ENCODE measurements at regions not wholly inside any gene's neighbourhood (a gene's known extent, or its start where the extent isn't known, plus 50 kb on each side); places are given as distances from the start of the nearest gene placed in this dataset.

- no peak for DNase-seq (ENCODE audit: low read depth in 1 of 2, low spot score in 1 of 2)
- Histone ChIP-seq H3K4me3 (replicated peaks; ENCODE audit: insufficient read depth, low read length) (no peak overlapping the region), H3K27me3 (ENCODE audit: insufficient read depth, poor library complexity, severe bottlenecking) (peaks cover 6% of the 10 kb centered on the region), H3K27ac (replicated peaks) (no peak overlapping the region)
- TF ChIP-seq POLR2AphosphoS5 (IDR thresholded peaks at IDR 0.05; ENCODE audit: low read depth) (no peak), CTCF (IDR thresholded peaks at IDR 0.05; ENCODE audit: insufficient read depth, low read length) (no peak), SPI1 (IDR thresholded peaks at IDR 0.05; ENCODE audit: borderline replicate concordance, low read depth) (no peak), REST (IDR thresholded peaks at IDR 0.05; ENCODE audit: insufficient replicate concordance, low read depth) (no peak), GABPA (IDR thresholded peaks at IDR 0.05; ENCODE audit: low read depth) (no peak)
These were observed 77.6 kb downstream of the RIPK4 start for GRCh38 chr21:41689289-41689583.

- Histone ChIP-seq H3K27me3 (ENCODE audit: insufficient read depth, poor library complexity, severe bottlenecking) (peaks cover 6% of the 10 kb centered on the region), H3K27ac (replicated peaks) (no peak overlapping the region), H3K4me3 (replicated peaks; ENCODE audit: insufficient read depth, low read length) (no peak overlapping the region)
- no peak for TF ChIP-seq SPI1 (IDR thresholded peaks at IDR 0.05; ENCODE audit: borderline replicate concordance, low read depth)
- TF ChIP-seq CTCF (IDR thresholded peaks at IDR 0.05; ENCODE audit: insufficient read depth, low read length), result no peak
- TF ChIP-seq POLR2AphosphoS5 (IDR thresholded peaks at IDR 0.05; ENCODE audit: low read depth), result no peak
- no peak for TF ChIP-seq GABPA (IDR thresholded peaks at IDR 0.05; ENCODE audit: low read depth)
- TF ChIP-seq REST (IDR thresholded peaks at IDR 0.05; ENCODE audit: insufficient replicate concordance, low read depth), result no peak
- DNase-seq (ENCODE audit: low read depth in 1 of 2, low spot score in 1 of 2), result no peak
These were observed 79.2 kb downstream of the RIPK4 start for GRCh38 chr21:41687633-41688032.

- peaks cover 6% of the 10 kb centered on the region for H3K27me3 ChIP-seq (ENCODE audit: insufficient read depth, poor library complexity, severe bottlenecking)
- no peak for DNase-seq (ENCODE audit: low read depth in 1 of 2, low spot score in 1 of 2)
- no peak overlapping the region for H3K27ac ChIP-seq (replicated peaks)
- no peak for TF ChIP-seq CTCF (IDR thresholded peaks at IDR 0.05; ENCODE audit: insufficient read depth, low read length)
- no peak for TF ChIP-seq SPI1 (IDR thresholded peaks at IDR 0.05; ENCODE audit: borderline replicate concordance, low read depth)
- no peak for TF ChIP-seq GABPA (IDR thresholded peaks at IDR 0.05; ENCODE audit: low read depth)
- TF ChIP-seq POLR2AphosphoS5 (IDR thresholded peaks at IDR 0.05; ENCODE audit: low read depth), result no peak
- TF ChIP-seq REST (IDR thresholded peaks at IDR 0.05; ENCODE audit: insufficient replicate concordance, low read depth), result no peak
- no peak overlapping the region for H3K4me3 ChIP-seq (replicated peaks; ENCODE audit: insufficient read depth, low read length)
These were observed 80.2 kb downstream of the RIPK4 start for GRCh38 chr21:41686664-41687063.
